ENCODE measurements at regions not wholly inside any gene's neighbourhood (a gene's known extent, or its start where the extent isn't known, plus 50 kb on each side); places are given as distances from the start of the nearest gene placed in this dataset.
"Not testable (repeated sequence)": the region's sequence is repeated elsewhere in the genome, so short reads cannot be mapped to it uniquely, and the experiment has no call there.

DNA sequence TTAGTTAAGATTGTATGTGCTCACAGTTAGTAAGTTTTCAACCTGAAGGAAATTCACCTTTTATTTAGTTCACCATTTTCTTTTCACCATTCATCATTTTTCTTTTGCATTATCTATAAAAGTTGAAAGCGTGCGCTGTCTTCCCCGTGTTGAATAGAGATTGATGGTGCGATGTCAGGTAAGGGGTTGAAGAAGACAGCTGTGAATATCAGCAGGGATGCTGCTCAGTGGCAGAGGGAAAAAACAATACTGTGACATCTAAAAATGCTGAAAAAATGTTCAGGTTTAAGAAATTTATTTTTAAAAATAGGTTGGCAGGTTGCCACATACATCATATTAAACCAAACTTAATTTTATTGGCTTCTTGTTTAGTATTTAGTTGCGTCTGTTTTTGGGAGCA, 815.0 kb downstream of the DTWD2 start:
- H3K27ac Mint-ChIP-seq: no peak overlapping the region
- H3K4me1 Mint-ChIP-seq (ENCODE audit: low read depth): no peaks in the 10 kb centered on the region
- ATAC-seq (replicated peaks in 1 of 2): no peak
- no peak for DNase-seq
- no peak overlapping the region for H3K4me3 Mint-ChIP-seq
- peaks cover 6% of the 10 kb centered on the region in 2 donors for H3K9me3 Mint-ChIP-seq
- no peaks in the 10 kb centered on the region for H3K27me3 Mint-ChIP-seq (ENCODE audit: low read depth)
- H3K36me3 Mint-ChIP-seq (ENCODE audit: insufficient read depth in 2 of 2): no peaks in the 10 kb centered on the region

DNA sequence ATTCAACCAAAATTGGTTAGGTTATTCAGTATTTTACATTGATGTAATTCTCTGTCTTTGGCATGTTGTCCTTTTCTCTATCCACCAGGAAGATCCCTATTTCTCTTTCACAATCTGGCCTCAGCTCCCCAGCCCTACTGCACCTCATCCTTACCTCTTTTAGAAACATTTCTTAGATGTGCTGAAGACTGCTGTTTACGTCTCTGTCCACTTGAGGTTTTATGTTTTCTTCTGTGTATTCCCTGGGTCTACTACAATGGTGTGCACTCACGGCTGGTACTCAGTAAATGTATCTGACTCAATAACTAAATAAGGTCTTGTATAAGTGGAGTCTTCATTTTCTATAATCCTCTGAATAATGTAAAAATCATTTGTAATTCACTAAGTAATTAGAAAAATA, 822.7 kb downstream of the DTWD2 start:
- H3K4me1 Mint-ChIP-seq (ENCODE audit: low read depth): no peaks in the 10 kb centered on the region
- no peak for ATAC-seq (replicated peaks in 1 of 2)

DNA sequence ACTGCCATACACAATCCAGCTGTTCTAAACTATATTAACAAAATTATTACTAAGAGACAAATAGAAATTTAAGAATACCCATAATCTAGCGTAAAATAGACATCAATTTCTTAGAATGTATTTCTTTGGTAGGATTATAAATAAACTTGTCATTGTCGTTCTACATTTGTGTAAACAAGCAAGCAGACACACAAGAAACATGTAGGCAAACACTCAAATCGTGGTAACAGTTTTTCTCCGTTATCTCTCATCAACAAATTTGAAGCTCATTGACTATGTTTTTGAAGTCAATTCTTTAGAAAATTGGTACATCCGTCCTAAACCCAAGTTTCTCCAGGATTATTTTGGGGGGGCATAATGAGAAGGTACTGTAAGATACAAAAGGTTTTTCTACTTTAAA, 832.2 kb downstream of the DTWD2 start:
- Mint-ChIP-seq H3K4me1 (ENCODE audit: low read depth) (no peaks in the 10 kb centered on the region), H3K4me3 (no peak overlapping the region), H3K36me3 (ENCODE audit: insufficient read depth in 2 of 2) (no peaks in the 10 kb centered on the region), H3K9me3 (peaks cover 4 to 5% of the 10 kb centered on the region in 2 donors), H3K27ac (no peak overlapping the region), H3K27me3 (ENCODE audit: low read depth) (no peaks in the 10 kb centered on the region)
- DNase-seq: no peak
- no peak for ATAC-seq (replicated peaks in 1 of 2)

More for the DNA sequence above, 822.7 kb downstream of the DTWD2 start:
- H3K36me3 Mint-ChIP-seq (ENCODE audit: insufficient read depth in 2 of 2): no peaks in the 10 kb centered on the region
- H3K27me3 Mint-ChIP-seq (ENCODE audit: low read depth): no peaks in the 10 kb centered on the region
- peaks cover 2 to 4% of the 10 kb centered on the region in 2 donors for H3K9me3 Mint-ChIP-seq
- H3K27ac Mint-ChIP-seq: no peak overlapping the region
- H3K4me3 Mint-ChIP-seq: no peak overlapping the region
- no peak for DNase-seq

DNA sequence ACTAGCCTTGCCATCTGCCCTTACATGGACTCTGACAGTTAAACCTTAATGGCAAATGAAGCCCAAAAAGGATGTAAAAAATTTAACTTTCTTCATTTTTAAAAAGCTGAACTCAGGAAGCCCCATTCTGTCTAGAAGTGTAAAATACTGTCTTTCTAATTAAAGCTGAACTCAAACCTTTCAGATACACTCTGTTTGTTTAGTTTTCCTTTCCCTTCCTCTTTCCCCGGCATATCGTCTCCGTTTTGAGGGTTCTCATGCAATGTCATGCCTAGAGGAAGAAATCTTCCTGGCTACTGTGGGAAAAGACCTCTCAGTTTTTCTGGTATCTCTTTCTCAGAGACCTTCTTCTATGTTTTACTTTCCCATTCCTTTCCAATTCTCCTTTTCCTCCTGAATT, 841.5 kb downstream of the DTWD2 start:
- peaks cover 0 to 5% of the 10 kb centered on the region in 2 donors for H3K9me3 Mint-ChIP-seq
- no peak overlapping the region for H3K4me3 Mint-ChIP-seq
- H3K36me3 Mint-ChIP-seq (ENCODE audit: insufficient read depth in 2 of 2): no peaks in the 10 kb centered on the region
- DNase-seq (no peak), ATAC-seq (replicated peaks in 1 of 2) (no peak)
- no peak overlapping the region for H3K27ac Mint-ChIP-seq
- H3K4me1 Mint-ChIP-seq (ENCODE audit: low read depth): no peaks in the 10 kb centered on the region
- no peaks in the 10 kb centered on the region for H3K27me3 Mint-ChIP-seq (ENCODE audit: low read depth)

DNA sequence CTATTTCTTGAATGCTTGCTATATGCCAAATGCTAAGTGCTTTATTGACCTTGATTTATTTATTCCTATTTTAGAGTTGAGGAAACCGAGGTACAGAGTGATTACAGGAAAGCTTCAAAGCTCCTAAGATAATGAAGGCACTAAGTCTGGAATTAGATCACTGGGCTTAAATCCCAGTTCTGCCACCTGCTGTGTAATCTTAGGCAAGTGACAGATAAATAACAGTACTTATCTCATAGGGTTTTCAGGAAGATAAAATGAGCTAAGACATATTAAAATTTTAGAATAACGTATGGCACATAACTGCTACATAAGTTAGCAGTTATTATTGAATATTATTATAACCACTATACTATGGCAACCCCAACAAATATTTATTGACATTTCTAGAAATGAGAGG, 843.8 kb downstream of the DTWD2 start:
- H3K4me1 Mint-ChIP-seq (ENCODE audit: low read depth): no peaks in the 10 kb centered on the region
- H3K27ac Mint-ChIP-seq: no peak overlapping the region
- no peak for ATAC-seq (replicated peaks in 1 of 2)

DNA sequence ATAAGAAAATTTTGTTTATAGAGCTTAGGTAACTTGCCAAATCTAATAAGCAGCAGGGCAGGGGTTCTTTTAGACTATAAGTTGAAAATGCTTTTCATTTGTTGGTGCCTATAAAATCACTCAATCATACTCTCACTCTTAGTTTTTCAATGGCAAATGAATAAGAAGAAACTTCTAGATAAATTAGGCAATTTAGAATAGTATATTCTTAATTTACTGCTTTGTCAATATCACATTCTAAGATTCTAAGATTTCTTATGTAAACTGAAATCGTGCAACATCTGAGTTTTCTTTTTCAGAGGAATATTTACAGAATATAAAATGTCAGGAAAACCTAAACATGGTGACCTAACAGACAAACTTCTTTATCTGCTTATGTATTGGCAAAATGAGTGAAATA, 849.0 kb downstream of the DTWD2 start:
- Mint-ChIP-seq H3K4me3 (no peak overlapping the region), H3K4me1 (ENCODE audit: low read depth) (no peaks in the 10 kb centered on the region), H3K27ac (no peak overlapping the region), H3K36me3 (ENCODE audit: insufficient read depth in 2 of 2) (no peaks in the 10 kb centered on the region), H3K9me3 (peaks cover 3% of the 10 kb centered on the region in 2 donors), H3K27me3 (ENCODE audit: low read depth) (no peaks in the 10 kb centered on the region)
- ATAC-seq (replicated peaks in 1 of 2): no peak
- no peak for DNase-seq

More for the DNA sequence above, 843.8 kb downstream of the DTWD2 start:
- no peak overlapping the region for H3K4me3 Mint-ChIP-seq
- no peaks in the 10 kb centered on the region for H3K27me3 Mint-ChIP-seq (ENCODE audit: low read depth)
- peaks cover 3% of the 10 kb centered on the region in 2 donors for H3K9me3 Mint-ChIP-seq
- DNase-seq: no peak
- no peaks in the 10 kb centered on the region for H3K36me3 Mint-ChIP-seq (ENCODE audit: insufficient read depth in 2 of 2)

DNA sequence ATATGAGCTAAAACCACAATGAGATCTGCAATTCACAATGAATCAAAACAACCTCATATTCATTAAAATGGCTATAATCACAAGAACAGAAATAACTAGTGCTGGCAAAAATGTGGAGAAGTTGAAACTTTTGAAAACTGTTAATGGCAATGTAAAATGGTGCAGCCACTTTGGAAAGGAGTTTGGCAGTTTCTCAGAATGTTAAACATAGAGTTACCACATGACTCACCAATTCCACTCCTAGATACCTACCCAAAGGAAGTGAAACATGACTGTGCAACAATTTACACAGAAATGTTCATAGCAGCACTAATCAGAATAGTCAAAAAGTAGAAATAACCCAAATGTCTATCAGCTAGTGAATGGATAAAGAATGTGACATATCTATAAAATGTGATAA, 862.2 kb downstream of the DTWD2 start:
- H3K27ac Mint-ChIP-seq: no peak overlapping the region
- no peaks in the 10 kb centered on the region for H3K36me3 Mint-ChIP-seq (ENCODE audit: insufficient read depth in 2 of 2)
- H3K4me3 Mint-ChIP-seq: no peak overlapping the region
- DNase-seq: no peak
- H3K9me3 Mint-ChIP-seq: peaks cover 5 to 6% of the 10 kb centered on the region in 2 donors
- no peak for ATAC-seq (replicated peaks in 1 of 2)
- H3K4me1 Mint-ChIP-seq (ENCODE audit: low read depth): no peaks in the 10 kb centered on the region
- H3K27me3 Mint-ChIP-seq (ENCODE audit: low read depth): no peaks in the 10 kb centered on the region

DNA sequence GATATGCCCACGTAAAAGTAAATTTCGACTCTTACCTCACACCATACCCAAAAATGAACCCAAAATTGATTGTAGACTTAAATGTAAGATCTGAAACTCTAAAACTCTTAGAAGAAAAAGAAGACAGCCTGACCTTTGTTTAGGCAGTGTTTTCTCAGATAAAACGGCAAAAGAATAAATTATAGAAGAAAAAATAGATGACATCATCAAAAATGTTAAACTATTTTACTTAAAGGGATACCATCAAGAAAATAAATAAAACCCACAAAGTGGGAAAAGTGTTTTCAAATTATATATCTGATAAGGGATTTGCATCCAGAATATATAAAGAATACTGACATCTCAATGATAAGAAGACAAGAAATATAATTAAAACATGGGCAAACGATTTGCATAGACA, 862.7 kb downstream of the DTWD2 start:
- Mint-ChIP-seq H3K4me1 (ENCODE audit: low read depth) (no peaks in the 10 kb centered on the region), H3K4me3 (no peak overlapping the region), H3K27ac (no peak overlapping the region), H3K9me3 (peaks cover 6% of the 10 kb centered on the region in 2 donors), H3K36me3 (ENCODE audit: insufficient read depth in 2 of 2) (no peaks in the 10 kb centered on the region), H3K27me3 (ENCODE audit: low read depth) (no peaks in the 10 kb centered on the region)
- ATAC-seq (replicated peaks in 1 of 2): no peak
- no peak for DNase-seq

DNA sequence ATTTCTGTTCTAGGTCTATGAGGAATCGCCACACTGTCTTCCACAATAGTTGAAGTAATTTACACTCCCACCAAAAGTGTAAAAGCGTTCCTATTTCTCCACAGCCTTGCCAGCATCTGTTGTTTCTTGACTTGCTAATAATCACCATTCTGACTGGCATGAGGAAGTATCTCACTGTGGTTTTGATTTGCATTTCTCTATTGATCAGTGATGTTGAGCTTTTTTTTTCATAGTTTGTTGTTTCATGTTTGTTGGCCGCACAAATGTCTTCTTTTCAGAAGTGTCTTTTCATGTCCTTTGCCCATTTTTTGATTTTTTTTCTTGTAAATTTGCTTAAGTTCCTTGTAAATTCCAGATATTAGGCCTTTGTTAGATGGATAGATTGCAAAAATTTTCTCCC, 867.1 kb downstream of the DTWD2 start:
- Mint-ChIP-seq H3K4me3 (no peak overlapping the region), H3K27me3 (ENCODE audit: low read depth) (no peaks in the 10 kb centered on the region), H3K9me3 (peaks cover 3 to 8% of the 10 kb centered on the region in 2 donors), H3K27ac (no peak overlapping the region), H3K36me3 (ENCODE audit: insufficient read depth in 2 of 2) (no peaks in the 10 kb centered on the region), H3K4me1 (ENCODE audit: low read depth) (no peaks in the 10 kb centered on the region)
- no peak for DNase-seq
- no peak for ATAC-seq (replicated peaks in 1 of 2)

DNA sequence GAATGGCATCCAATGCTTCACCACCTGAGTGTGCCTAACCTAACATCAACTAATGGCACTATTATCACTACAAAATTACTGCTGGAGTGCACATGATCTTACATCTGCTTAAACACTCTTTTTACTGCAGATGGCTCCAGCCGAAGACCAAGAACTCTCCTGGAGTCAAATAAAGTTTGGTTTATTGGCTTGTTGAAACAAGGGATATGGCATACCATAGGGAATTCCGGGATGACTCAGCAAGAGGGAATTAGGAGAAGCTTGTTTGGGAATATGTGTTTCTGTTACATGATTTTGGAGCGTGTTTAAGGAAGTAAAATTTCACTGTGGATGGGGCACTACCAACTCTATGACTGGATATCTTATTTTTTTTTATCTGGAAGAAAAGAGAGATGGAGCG, 872.6 kb downstream of the DTWD2 start:
- no peak for DNase-seq
- Mint-ChIP-seq H3K4me1 (ENCODE audit: low read depth) (no peaks in the 10 kb centered on the region), H3K27me3 (ENCODE audit: low read depth) (no peaks in the 10 kb centered on the region), H3K9me3 (peaks cover 1 to 6% of the 10 kb centered on the region in 2 donors), H3K4me3 (no peak overlapping the region), H3K36me3 (ENCODE audit: insufficient read depth in 2 of 2) (no peaks in the 10 kb centered on the region), H3K27ac (no peak overlapping the region)
- no peak for ATAC-seq (replicated peaks in 1 of 2)

DNA sequence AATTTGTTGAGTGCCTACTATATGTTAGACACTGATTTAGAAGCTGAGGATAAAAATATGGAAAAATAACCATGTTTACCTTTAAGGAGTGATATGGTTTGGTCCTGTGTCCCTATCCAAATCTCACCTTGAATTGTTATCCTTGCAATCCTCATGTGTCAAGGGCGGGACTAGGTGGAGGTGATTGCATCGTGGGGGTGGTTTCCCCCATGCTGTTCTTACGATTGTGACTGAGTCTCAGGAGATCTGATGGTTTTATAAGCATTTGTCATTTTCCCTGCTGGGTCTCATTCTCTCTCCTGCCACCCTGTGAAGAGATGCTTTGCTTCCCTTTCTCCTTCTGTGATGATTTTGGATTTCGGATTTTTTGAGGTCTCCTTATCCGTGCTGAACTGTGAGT, 876.4 kb downstream of the DTWD2 start:
- Mint-ChIP-seq H3K4me3 (no peak overlapping the region), H3K27ac (no peak overlapping the region), H3K36me3 (ENCODE audit: insufficient read depth in 2 of 2) (no peaks in the 10 kb centered on the region), H3K9me3 (peaks cover 1 to 2% of the 10 kb centered on the region in 2 donors), H3K27me3 (ENCODE audit: low read depth) (no peaks in the 10 kb centered on the region), H3K4me1 (ENCODE audit: low read depth) (no peaks in the 10 kb centered on the region)
- DNase-seq (no peak), ATAC-seq (replicated peaks in 1 of 2) (no peak)

DNA sequence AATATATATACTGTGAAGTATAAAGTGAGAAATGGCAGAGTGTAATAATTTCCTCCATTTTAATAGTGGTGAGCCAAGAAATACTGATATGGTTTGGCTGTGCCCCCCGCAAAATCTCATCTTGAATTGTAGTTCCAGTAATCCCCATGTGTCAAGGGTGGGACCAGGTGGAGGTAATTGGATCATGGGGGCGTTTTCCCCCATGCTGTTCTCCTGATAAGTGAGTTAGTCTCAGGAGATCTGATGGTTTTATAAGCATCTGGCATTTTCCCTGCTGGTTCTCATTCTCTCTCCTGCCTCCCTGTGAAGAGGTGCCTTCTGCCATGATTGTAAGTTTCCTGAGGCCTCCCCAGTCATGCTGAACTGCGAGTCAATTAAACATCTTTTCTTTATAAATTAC, 881.1 kb downstream of the DTWD2 start:
- H3K36me3 Mint-ChIP-seq (ENCODE audit: insufficient read depth in 2 of 2); ATAC-seq (replicated peaks in 1 of 2); H3K27ac Mint-ChIP-seq; H3K27me3 Mint-ChIP-seq (ENCODE audit: low read depth); H3K4me1 Mint-ChIP-seq (ENCODE audit: low read depth); H3K9me3 Mint-ChIP-seq; H3K4me3 Mint-ChIP-seq; DNase-seq: not testable (repeated sequence)

DNA sequence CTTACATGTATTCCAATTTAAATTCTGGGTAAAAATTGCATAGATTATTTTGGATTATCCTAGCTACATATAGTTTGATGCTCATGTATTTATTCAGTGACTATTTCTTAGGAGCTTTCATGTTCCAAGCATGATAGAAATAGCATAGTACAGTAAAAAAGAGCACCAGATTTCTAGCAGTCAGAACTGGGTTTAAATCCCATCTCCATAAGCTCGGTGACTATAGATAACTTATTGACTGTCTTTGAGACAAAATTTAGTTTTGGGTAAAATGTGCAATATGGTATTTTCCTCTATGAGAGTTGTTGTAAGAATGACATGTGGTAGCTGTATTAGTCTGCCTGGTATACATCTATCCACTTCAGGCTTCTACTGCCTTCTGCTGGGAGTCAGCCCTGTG, 889.6 kb downstream of the DTWD2 start:
- no peak for ATAC-seq (replicated peaks in 1 of 2)

DNA sequence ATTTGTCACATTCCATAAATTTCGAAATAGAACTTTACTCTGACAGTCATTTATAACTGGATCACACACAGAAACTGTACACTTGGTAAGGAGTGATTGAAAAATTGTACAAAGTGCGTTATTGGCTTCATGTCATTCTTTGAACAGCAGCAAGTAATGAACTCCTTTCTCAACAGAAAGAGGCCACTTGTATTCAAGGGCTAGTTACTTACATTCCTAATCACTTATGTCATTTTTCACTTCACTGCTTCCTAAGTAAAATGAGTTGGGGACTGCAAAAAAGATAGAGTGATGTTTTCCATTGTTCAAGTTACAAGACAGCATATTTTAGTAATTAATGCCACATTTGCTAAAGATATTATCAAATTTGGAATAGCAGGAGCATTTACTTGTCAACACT, 893.2 kb downstream of the DTWD2 start:
- Mint-ChIP-seq H3K36me3 (ENCODE audit: insufficient read depth in 2 of 2) (no peaks in the 10 kb centered on the region), H3K4me1 (ENCODE audit: low read depth) (no peaks in the 10 kb centered on the region), H3K4me3 (no peak overlapping the region), H3K27me3 (ENCODE audit: low read depth) (no peaks in the 10 kb centered on the region), H3K9me3 (peaks cover 2 to 3% of the 10 kb centered on the region in 2 donors), H3K27ac (no peak overlapping the region)
- ATAC-seq (replicated peaks in 1 of 2): no peak
- no peak for DNase-seq

More for the DNA sequence above, 889.6 kb downstream of the DTWD2 start:
- peaks cover 2 to 3% of the 10 kb centered on the region in 2 donors for H3K9me3 Mint-ChIP-seq
- no peak overlapping the region for H3K27ac Mint-ChIP-seq
- no peaks in the 10 kb centered on the region for H3K27me3 Mint-ChIP-seq (ENCODE audit: low read depth)
- DNase-seq: no peak
- no peak overlapping the region for H3K4me3 Mint-ChIP-seq
- H3K4me1 Mint-ChIP-seq (ENCODE audit: low read depth): no peaks in the 10 kb centered on the region
- H3K36me3 Mint-ChIP-seq (ENCODE audit: insufficient read depth in 2 of 2): no peaks in the 10 kb centered on the region

Measured in activated T-cell treated with anti-CD3 and anti-CD28 coated beads, Interleukin-2, amount 50 U/mL, for 72 hours (primary cell).